Ishikawa (cell line): ENCODE measurements at regions not wholly inside any gene's neighbourhood (a gene's known extent, or its start where the extent isn't known, plus 50 kb on each side); places are given as distances from the start of the nearest gene placed in this dataset.

ENCODE experiments used
- CEBPB ChIP-seq: IDR thresholded peaks from 2 replicates; pipeline ENCODE4 v1.6.1; 2012
- CREB1 ChIP-seq: IDR thresholded peaks from 2 replicates; pipeline ENCODE4 v1.6.1; 2012; ENCODE audit warnings: low read depth
- EGR1 ChIP-seq: IDR thresholded peaks from 2 replicates; pipeline ENCODE4 v1.6.1; 2012
- EP300 ChIP-seq: IDR thresholded peaks from 2 replicates; pipeline ENCODE4 v1.6.1; 2012; ENCODE audit warnings: borderline replicate concordance
- FOXM1 ChIP-seq: IDR thresholded peaks from 2 replicates; pipeline ENCODE4 v1.6.1; 2012; ENCODE audit warnings: low read depth, borderline replicate concordance
- MAX ChIP-seq: IDR thresholded peaks from 2 replicates; pipeline ENCODE4 v1.6.1; 2012
- NFIC ChIP-seq: IDR thresholded peaks from 2 replicates; pipeline ENCODE4 v1.6.1; 2012
- RAD21 ChIP-seq: IDR thresholded peaks from 2 replicates; pipeline ENCODE4 v1.6.1; 2012; ENCODE audit warnings: low read depth
- REST ChIP-seq: IDR thresholded peaks from 2 replicates; pipeline ENCODE4 v1.6.1; 2012; ENCODE audit warnings: low read depth, mild to moderate bottlenecking
- TAF1 ChIP-seq: IDR thresholded peaks from 2 replicates; pipeline ENCODE4 v1.6.1; 2012; ENCODE audit warnings: low read depth, mild to moderate bottlenecking
- TCF12 ChIP-seq: IDR thresholded peaks from 2 replicates; pipeline ENCODE4 v1.6.1; 2012; ENCODE audit warnings: low read depth
- TEAD4 ChIP-seq: IDR thresholded peaks from 2 replicates; pipeline ENCODE4 v1.6.1; 2012
- USF1 ChIP-seq: IDR thresholded peaks from 2 replicates; pipeline ENCODE4 v1.6.1; 2012
- YY1 ChIP-seq: IDR thresholded peaks from 2 replicates; pipeline ENCODE4 v1.6.1; 2012; ENCODE audit warnings: low read depth
- ZBTB7A ChIP-seq: IDR thresholded peaks from 2 replicates; pipeline ENCODE4 v1.6.1; 2012; ENCODE audit warnings: low read depth

GRCh38 chr5:67548520-67549295, 352.1 kb upstream of the CD180 start:
- TF ChIP-seq USF1 = no peak

- TF ChIP-seq NFIC (no peak), RAD21 (no peak), TCF12 (no peak), EGR1 (no peak), TEAD4 (no peak), REST (no peak), FOXM1 (no peak), MAX (no peak), TAF1 (no peak), CEBPB (no peak), EP300 (no peak), YY1 (no peak), USF1 (no peak), CREB1 (no peak), ZBTB7A (no peak)
These were observed 351.1 kb upstream of the CD180 start for GRCh38 chr5:67547682-67548081.

GRCh38 chr5:67543720-67544270, 347.2 kb upstream of the CD180 start:
- TF ChIP-seq CEBPB = no peak
- no peak for TF ChIP-seq EGR1
- TF ChIP-seq TEAD4 = no peak
- no peak for TF ChIP-seq TAF1
- TF ChIP-seq RAD21 = no peak
- no peak for TF ChIP-seq MAX
- TF ChIP-seq CREB1 = no peak
- no peak for TF ChIP-seq TCF12
- TF ChIP-seq NFIC = no peak
- no peak for TF ChIP-seq USF1
- no peak for TF ChIP-seq FOXM1
- TF ChIP-seq EP300 = no peak
- no peak for TF ChIP-seq ZBTB7A
- TF ChIP-seq REST = no peak
- no peak for TF ChIP-seq YY1

GRCh38 chr5:67542479-67542878, 345.9 kb upstream of the CD180 start:
- TF ChIP-seq MAX (no peak), REST (no peak), TCF12 (no peak), CEBPB (no peak), ZBTB7A (no peak), TAF1 (no peak), USF1 (no peak), EP300 (no peak), YY1 (no peak), TEAD4 (no peak), EGR1 (no peak), NFIC (no peak), RAD21 (no peak), CREB1 (no peak)
